ENCODE measurements at regions not wholly inside any gene's neighbourhood (a gene's known extent, or its start where the extent isn't known, plus 50 kb on each side); places are given as distances from the start of the nearest gene placed in this dataset.
"Not testable (repeated sequence)": the region's sequence is repeated elsewhere in the genome, so short reads cannot be mapped to it uniquely, and the experiment has no call there.

GRCh38 chr2:217593732-217594131 lies 409.1 kb downstream of the TNS1 start:
- Mint-ChIP-seq H3K4me3 (no peak overlapping the region), H3K4me1 (peaks cover 0 to 3% of the 10 kb centered on the region in 2 donors), H3K9me3 (peaks cover 0 to 9% (median 0%) of the 10 kb centered on the region in 6 donors), H3K27ac (no peak overlapping the region), H3K36me3 (no peaks in the 10 kb centered on the region), H3K27me3 (ENCODE audit: low read depth in 3 of 3) (peaks cover 3 to 25% (median 11%) of the 10 kb centered on the region in 3 donors)
- DNase-seq: no peak

- H3K4me3 Mint-ChIP-seq: no peak overlapping the region
- peaks cover 0 to 5% (median 0%) of the 10 kb centered on the region in 6 donors for H3K9me3 Mint-ChIP-seq
- DNase-seq: no peak
- no peaks in the 10 kb centered on the region for H3K36me3 Mint-ChIP-seq
- H3K27me3 Mint-ChIP-seq (ENCODE audit: low read depth in 3 of 3): peaks cover 0 to 13% (median 5%) of the 10 kb centered on the region in 3 donors
- H3K4me1 Mint-ChIP-seq: peaks cover 7 to 12% of the 10 kb centered on the region in 2 donors
- no peak overlapping the region for H3K27ac Mint-ChIP-seq
Observed at GRCh38 chr2:217588266-217588665, 414.5 kb downstream of the TNS1 start.

GRCh38 chr2:217585362-217585761 lies 417.4 kb downstream of the TNS1 start:
- Mint-ChIP-seq H3K4me3 (no peak overlapping the region), H3K27ac (no peak overlapping the region), H3K27me3 (ENCODE audit: low read depth in 3 of 3) (peaks cover 0 to 13% (median 2%) of the 10 kb centered on the region in 3 donors), H3K36me3 (no peaks in the 10 kb centered on the region), H3K4me1 (peaks cover 7 to 12% of the 10 kb centered on the region in 2 donors), H3K9me3 (peaks cover 0 to 5% (median 0%) of the 10 kb centered on the region in 6 donors)
- no peak for DNase-seq

DNA sequence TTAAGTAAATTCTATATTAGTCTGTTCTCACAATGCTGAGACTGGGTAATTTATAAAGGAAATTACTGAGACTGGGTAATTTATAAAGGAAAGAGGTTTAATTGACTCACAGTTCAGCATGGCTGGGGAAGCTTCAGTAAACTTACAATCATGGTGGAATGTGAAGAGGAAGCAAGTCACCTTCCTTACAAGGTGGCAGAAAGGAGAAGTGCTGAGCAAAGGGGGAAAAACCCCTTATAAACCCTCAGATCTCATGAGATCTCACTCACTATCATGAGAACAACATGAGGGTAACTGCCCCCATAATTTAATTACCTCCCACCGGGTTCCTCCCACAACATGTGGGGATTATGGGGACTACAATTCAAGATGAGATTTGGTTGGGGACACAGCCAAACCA lies 422.4 kb downstream of the TNS1 start:
- H3K4me1 Mint-ChIP-seq: peaks cover 7 to 12% of the 10 kb centered on the region in 2 donors
- H3K36me3 Mint-ChIP-seq; H3K9me3 Mint-ChIP-seq; H3K4me3 Mint-ChIP-seq; H3K27ac Mint-ChIP-seq; DNase-seq; H3K27me3 Mint-ChIP-seq (ENCODE audit: low read depth in 3 of 3): not testable (repeated sequence)

DNA sequence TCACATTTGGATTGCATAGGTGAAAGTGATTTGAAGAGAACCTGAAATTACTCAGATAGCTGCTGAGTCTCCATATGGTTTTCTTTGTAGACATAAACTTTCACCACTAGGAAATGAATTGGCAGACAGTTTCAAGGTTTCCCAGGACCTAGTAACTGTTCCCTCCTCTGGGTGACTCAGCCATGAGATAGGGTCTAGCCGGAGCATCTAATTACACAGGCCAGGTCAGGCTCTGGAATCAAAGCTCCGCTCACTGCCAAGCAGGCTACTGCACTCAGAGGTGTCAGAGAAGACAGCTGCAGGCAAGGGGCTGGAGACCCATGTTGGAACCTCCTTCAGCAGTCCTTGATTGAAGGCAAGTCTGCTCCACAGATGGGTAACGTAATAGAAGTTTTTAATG lies 429.2 kb downstream of the TNS1 start:
- Mint-ChIP-seq H3K27me3 (ENCODE audit: low read depth in 3 of 3) (peaks cover 0 to 3% (median 0%) of the 10 kb centered on the region in 3 donors), H3K4me1 (no peaks in the 10 kb centered on the region), H3K36me3 (peaks cover 0 to 9% (median 3%) of the 10 kb centered on the region in 3 donors), H3K27ac (no peak overlapping the region), H3K4me3 (no peak overlapping the region), H3K9me3 (peaks cover 0 to 4% (median under 1%) of the 10 kb centered on the region in 6 donors)
- DNase-seq: no peak

DNA sequence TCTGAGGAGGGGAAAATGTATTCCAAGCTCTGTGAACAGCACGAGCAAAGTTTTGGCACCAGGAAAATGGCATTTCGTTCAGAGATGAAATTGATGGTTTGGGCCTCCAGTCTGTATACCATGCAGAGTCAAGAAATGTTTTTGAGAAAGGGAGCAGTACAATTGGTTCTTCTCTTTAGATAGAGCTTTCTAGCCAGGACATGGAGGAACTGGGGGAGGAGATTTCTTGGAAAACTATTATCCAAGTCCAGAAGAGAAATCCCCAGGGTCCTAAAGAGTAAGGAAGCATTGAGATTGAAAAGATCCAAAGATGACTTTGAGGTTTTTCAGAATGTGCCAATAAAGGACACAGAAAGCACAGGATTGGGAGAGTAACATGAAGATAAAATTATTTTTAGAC lies 432.4 kb downstream of the TNS1 start:
- no peak for DNase-seq
- Mint-ChIP-seq H3K4me1 (no peaks in the 10 kb centered on the region), H3K36me3 (peaks cover 0 to 17% (median 3%) of the 10 kb centered on the region in 3 donors), H3K9me3 (peaks cover 0 to 4% (median under 1%) of the 10 kb centered on the region in 6 donors), H3K27ac (no peak overlapping the region), H3K4me3 (no peak overlapping the region), H3K27me3 (ENCODE audit: low read depth in 3 of 3) (peaks cover 0 to 3% (median 0%) of the 10 kb centered on the region in 3 donors)

DNA sequence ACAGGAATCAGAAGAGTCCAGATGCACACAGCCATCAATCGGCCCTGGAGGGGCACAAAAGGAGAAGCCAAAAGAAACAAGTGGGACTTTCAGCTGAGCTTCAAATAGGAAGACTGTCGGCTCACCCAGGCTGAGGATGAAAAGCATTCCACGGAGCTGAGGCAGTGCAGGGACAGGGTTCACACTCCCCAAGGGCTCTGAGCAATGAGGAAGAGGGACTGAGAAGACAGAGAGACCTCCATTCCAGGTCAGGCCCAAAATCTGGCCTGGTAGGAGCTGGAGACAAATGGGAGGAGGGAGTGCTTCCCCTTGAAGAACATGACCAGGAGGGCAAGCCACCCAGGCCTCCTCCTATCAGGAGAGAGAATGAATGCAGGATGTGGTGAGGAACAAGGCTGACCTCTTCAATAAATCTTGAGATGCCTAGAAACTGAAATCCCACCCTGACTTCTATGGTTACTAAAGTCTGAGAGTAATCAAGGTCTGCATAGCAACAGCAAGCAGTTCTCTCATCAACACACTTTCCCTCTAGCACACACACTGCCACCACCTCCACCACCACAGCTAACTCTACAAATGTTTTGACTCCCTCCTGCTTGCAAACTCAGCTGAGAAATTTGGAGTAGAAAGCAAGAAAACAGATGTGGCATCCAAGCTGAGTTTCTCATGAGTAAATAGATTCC lies 434.4 kb downstream of the TNS1 start:
- Mint-ChIP-seq H3K4me1 (no peaks in the 10 kb centered on the region), H3K9me3 (peaks cover 0 to 2% (median 0%) of the 10 kb centered on the region in 6 donors), H3K4me3 (no peak overlapping the region), H3K27me3 (ENCODE audit: low read depth in 3 of 3) (peaks cover 0 to 9% (median 3%) of the 10 kb centered on the region in 3 donors), H3K27ac (no peak overlapping the region), H3K36me3 (peaks cover 6 to 31% (median 9%) of the 10 kb centered on the region in 3 donors)
- DNase-seq: no peak

DNA sequence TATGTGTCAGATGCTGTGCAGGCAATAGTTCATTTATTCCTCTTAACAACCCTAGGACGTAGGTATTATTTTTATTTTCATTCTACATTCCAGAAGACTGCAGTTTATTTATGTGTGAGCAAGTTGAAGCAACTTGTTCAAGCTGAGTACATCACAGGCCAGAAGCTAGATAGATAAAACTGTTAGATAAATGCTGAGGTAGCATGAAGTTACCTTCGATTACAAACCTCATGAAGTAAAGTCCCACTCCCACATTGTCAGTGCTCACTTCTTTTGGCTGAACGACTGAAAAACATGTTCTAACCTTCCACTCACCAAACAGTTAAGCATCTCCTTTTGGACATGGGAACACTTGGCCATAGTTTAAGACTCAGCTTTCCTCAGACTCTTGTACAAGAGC lies 439.2 kb downstream of the TNS1 start:
- H3K4me3 Mint-ChIP-seq: no peak overlapping the region
- no peak for DNase-seq
- H3K36me3 Mint-ChIP-seq: peaks cover 8 to 45% (median 22%) of the 10 kb centered on the region in 3 donors
- no peak overlapping the region for H3K27ac Mint-ChIP-seq
- peaks cover 0 to 11% (median 3%) of the 10 kb centered on the region in 3 donors for H3K27me3 Mint-ChIP-seq (ENCODE audit: low read depth in 3 of 3)
- H3K9me3 Mint-ChIP-seq: peaks cover 0 to 14% (median 7%) of the 10 kb centered on the region in 6 donors
- H3K4me1 Mint-ChIP-seq: no peaks in the 10 kb centered on the region

GRCh38 chr2:217562871-217563480 lies 439.8 kb downstream of the TNS1 start:
- Mint-ChIP-seq H3K4me3 (no peak overlapping the region), H3K36me3 (peaks cover 8 to 48% (median 22%) of the 10 kb centered on the region in 3 donors), H3K27me3 (ENCODE audit: low read depth in 3 of 3) (peaks cover 0 to 11% (median 5%) of the 10 kb centered on the region in 3 donors), H3K4me1 (no peaks in the 10 kb centered on the region), H3K27ac (no peak overlapping the region), H3K9me3 (peaks cover 0 to 14% (median 7%) of the 10 kb centered on the region in 6 donors)
- DNase-seq: no peak

DNA sequence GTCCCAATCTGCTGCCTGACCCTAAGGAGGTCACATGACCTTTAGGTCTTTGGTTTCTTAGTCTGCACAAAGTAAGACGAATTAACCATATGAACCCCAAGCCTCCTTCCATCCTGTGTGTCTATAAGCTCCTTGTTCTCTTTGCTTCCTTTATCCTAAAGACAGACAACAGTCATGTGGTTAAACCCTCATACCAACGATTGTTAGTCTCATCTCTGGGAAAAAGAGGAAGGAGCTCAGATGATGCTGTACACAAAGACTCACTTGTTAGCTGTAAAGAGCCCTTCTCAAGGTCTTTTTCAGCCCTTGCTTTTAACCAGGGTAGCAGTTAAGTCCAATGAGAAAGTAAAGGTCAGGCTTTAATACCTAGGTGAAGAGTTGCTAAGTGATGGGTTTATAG lies 443.7 kb downstream of the TNS1 start:
- H3K36me3 Mint-ChIP-seq: peaks cover 3 to 30% (median 18%) of the 10 kb centered on the region in 3 donors
- H3K9me3 Mint-ChIP-seq: peaks cover 0 to 14% (median 7%) of the 10 kb centered on the region in 6 donors
- no peaks in the 10 kb centered on the region for H3K4me1 Mint-ChIP-seq

GRCh38 chr2:217555081-217555876 lies 447.5 kb downstream of the TNS1 start:
- peak overlapping the region in 1 of 6 donors; percentile 22 for H3K27ac Mint-ChIP-seq

More for the DNA sequence above, 443.7 kb downstream of the TNS1 start:
- H3K27ac Mint-ChIP-seq: no peak overlapping the region
- no peak for DNase-seq
- no peak overlapping the region for H3K4me3 Mint-ChIP-seq
- peaks cover 0 to 5% (median 2%) of the 10 kb centered on the region in 3 donors for H3K27me3 Mint-ChIP-seq (ENCODE audit: low read depth in 3 of 3)

DNA sequence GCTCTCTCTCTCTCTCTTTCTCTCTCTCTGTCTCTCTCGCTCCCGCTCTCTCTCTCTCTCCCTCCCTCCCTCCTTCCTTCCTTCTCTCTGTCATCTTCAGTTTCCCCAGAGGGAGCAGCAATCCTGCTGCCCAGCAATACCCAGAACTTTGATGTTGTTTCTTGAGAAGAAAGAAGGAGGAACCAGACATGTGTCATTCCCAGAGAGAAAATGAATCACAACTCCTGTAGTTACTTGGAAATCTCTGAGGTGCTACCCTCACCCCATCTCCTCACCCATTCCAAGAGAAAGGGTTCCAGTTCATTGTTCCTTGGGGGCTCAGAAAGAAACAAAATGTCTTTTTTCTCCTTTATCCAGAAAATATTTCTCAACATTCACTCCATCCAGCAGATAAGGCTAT lies 449.1 kb downstream of the TNS1 start:
- Mint-ChIP-seq H3K27me3 (ENCODE audit: low read depth in 3 of 3) (peaks cover 0 to 2% (median 2%) of the 10 kb centered on the region in 3 donors), H3K4me3 (no peak overlapping the region), H3K9me3 (no peaks in the 10 kb centered on the region), H3K4me1 (no peaks in the 10 kb centered on the region), H3K27ac (no peak overlapping the region), H3K36me3 (peaks cover 0 to 4% (median 0%) of the 10 kb centered on the region in 3 donors)
- no peak for DNase-seq

More at GRCh38 chr2:217555081-217555876, 447.5 kb downstream of the TNS1 start:
- Mint-ChIP-seq H3K4me3 (no peak overlapping the region), H3K9me3 (peaks cover 0 to 4% (median 0%) of the 10 kb centered on the region in 6 donors), H3K27me3 (ENCODE audit: low read depth in 3 of 3) (peaks cover 0 to 3% (median 2%) of the 10 kb centered on the region in 3 donors), H3K4me1 (no peaks in the 10 kb centered on the region), H3K36me3 (peaks cover 0 to 7% (median 3%) of the 10 kb centered on the region in 3 donors)
- no peak for DNase-seq

GRCh38 chr2:217553202-217553601 lies 449.6 kb downstream of the TNS1 start:
- Mint-ChIP-seq H3K4me3 (no peak overlapping the region), H3K4me1 (no peaks in the 10 kb centered on the region), H3K36me3 (no peaks in the 10 kb centered on the region), H3K27ac (no peak overlapping the region), H3K27me3 (ENCODE audit: low read depth in 3 of 3) (peaks cover 0 to 2% (median 0%) of the 10 kb centered on the region in 3 donors), H3K9me3 (no peaks in the 10 kb centered on the region)
- no peak for DNase-seq
